Ascending aorta (tissue), 2 donors: ENCODE measurements at regions not wholly inside any gene's neighbourhood (a gene's known extent, or its start where the extent isn't known, plus 50 kb on each side); places are given as distances from the start of the nearest gene placed in this dataset.
"Not testable (repeated sequence)": the region's sequence is repeated elsewhere in the genome, so short reads cannot be mapped to it uniquely, and the experiment has no call there.

Experiments used
- DNase-seq, 2 donors: peaks; one replicate each; pipeline ENCODE4 v3.0.0-alpha.2; 2019; ENCODE audit warnings: low spot score in 2 of 2
- H3K27ac ChIP-seq, 2 donors: fragments of 200-600 bp; sonication (generic); one replicate each; pipeline ENCODE4 v1.5.1; 2016 to 2017; ENCODE audit warnings: mild to moderate bottlenecking in 1 of 2
- H3K27me3 ChIP-seq: fragments of 200-600 bp; sonication (generic); one replicate; pipeline ENCODE4 v1.5.1; 2017
- H3K36me3 ChIP-seq, 2 donors: fragments of 200-600 bp; sonication (generic); one replicate each; pipeline ENCODE4 v1.5.1; 2016
- H3K4me1 ChIP-seq, 2 donors: fragments of 200-600 bp; sonication (generic); one replicate each; pipeline ENCODE4 v1.5.1; 2016 to 2017; ENCODE audit warnings: mild to moderate bottlenecking in 1 of 2
- H3K4me3 ChIP-seq, 2 donors: fragments of 200-600 bp; sonication (generic); one replicate each; pipeline ENCODE4 v1.5.1; 2016 to 2017; ENCODE audit warnings: mild to moderate bottlenecking in 1 of 2
- H3K9me3 ChIP-seq, 2 donors: fragments of 200-600 bp; sonication (generic); one replicate each; pipeline ENCODE4 v1.5.1; 2016
- CTCF ChIP-seq, 3 experiments: fragments of 200-600 bp in 2 of 3; fragments of 450-650 bp in 1 of 3; sonication (generic) in 2 of 3; IDR thresholded peaks; one replicate each; pipeline ENCODE4 v1.5.1; 2016 to 2019; ENCODE audit warnings: antibody characterized with exemption in 3 of 3, mild to moderate bottlenecking in 1 of 3, moderate library complexity in 1 of 3
- intact Hi-C: fragments of 100-400 bp; cut with DNase I; formaldehyde crosslinking; loops from one replicate; pipeline ENCODE4 v1.15.1; 2023

DNA sequence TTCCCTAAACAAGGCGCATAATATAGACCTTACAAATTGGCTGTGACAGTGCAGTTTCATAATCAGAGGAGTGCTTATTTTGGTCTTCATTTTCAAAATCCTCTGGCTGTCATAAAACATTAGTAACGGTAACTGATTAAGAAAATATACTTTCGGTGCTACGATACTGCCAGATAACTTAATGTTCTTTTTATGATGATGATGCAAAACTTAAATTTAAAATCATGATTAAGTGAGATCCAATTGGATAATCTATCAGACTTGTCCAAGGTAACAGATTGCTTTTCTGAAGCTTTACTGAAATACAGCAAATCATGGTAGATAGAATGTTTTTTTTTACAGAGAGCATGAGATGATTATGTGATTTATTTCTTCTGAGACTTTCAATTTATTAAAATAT, 364.2 kb upstream of the CNTN3 start:
- Histone ChIP-seq H3K4me1 (no peaks in the 10 kb centered on the region), H3K9me3 (no peaks in the 10 kb centered on the region), H3K36me3 (no peaks in the 10 kb centered on the region), H3K4me3 (no peak overlapping the region), H3K27me3 (no peaks in the 10 kb centered on the region), H3K27ac (no peak overlapping the region)
- no peak for TF ChIP-seq CTCF (IDR thresholded peaks at IDR 0.05)
- intact Hi-C loops = no loop called here
- DNase-seq = no peak

DNA sequence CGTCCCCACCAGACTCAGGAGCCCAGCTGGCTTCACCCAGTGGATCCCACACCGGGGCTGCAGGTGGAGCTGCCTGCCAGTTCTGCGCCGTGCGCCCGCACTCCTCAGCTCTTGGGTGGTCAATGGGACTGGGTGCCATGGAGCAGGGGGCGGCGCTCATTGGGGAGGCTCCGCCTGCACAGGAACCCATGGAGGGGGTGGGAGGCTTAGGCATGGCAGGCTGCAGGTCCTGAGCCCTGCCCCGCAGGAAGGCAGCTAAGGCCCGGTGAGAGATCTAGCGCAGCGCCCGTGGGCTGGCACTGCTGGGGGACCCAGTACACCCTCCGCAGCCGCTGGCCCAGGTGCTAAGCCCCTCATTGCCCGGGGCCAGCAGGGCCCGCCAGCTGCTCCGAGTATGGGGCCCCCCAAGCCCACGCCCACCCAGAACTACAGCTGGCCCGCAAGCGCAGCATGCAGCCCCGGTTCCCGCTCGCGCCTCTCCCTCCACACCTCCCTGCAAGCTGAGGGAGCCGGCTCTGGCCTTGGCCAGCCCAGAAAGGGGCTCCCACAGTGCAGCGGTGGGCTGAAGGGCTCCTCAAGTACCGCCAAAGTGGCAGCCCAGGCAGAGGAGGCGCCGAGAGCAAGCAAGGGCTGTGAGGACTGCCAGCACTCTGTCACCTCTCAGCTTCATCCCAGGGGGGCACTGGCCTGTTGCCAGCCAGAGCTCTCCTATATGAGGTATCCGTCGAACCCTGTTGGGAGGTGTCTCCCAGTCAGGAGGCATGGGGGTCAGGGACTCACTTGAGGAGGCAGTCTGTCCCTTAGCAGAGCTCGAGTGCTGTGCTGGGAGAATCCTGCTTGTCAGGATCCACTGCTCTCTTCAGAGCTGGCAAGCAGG, 370.8 kb upstream of the CNTN3 start:
- H3K36me3 ChIP-seq, H3K4me3 ChIP-seq, H3K27me3 ChIP-seq, intact Hi-C loops, H3K4me1 ChIP-seq, H3K27ac ChIP-seq, DNase-seq, H3K9me3 ChIP-seq: not testable (repeated sequence)

DNA sequence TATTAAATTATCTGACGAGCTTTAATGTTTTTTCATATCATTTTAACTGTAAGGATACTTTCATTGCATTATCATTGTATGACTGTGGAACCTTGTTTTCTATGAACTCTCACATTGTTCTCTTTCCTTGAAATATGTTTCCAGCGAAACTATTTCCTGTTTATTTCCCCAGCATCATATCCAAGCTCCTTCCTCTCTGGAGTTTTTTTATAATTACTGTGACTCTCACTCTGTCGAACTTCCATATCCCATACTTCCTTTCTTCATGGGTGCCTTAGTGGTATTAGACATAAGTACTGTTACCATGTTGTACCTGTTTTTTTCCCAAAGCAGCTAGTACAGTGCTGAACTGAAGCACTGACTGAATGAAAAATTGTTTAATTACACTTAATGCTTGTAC, 373.6 kb upstream of the CNTN3 start:
- DNase-seq = no peak
- no peaks in the 10 kb centered on the region for H3K36me3 ChIP-seq
- no peaks in the 10 kb centered on the region for H3K9me3 ChIP-seq
- no peak overlapping the region for H3K4me3 ChIP-seq
- no peak overlapping the region for H3K27ac ChIP-seq
- intact Hi-C loops = no loop called here
- TF ChIP-seq CTCF (IDR thresholded peaks at IDR 0.05) = no peak
- no peaks in the 10 kb centered on the region for H3K27me3 ChIP-seq
- H3K4me1 ChIP-seq = no peaks in the 10 kb centered on the region

DNA sequence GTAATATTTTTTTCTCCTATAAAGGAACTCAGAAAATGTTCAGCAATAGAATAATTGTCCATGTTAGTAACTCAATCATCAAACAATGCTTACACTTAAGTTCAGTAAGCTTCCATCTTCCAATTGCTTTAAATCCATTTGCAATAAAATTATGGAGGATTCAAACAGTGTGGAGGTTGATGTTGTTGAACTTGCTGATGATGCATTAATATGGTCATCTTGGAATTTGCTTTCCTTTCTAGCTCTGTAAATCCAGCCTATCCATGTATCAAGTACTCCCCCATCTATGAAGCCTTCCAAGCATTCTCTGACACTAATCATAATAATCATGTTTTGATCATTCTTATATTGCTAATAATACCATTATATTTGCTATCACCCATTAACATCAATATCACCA, 378.4 kb upstream of the CNTN3 start:
- H3K27ac ChIP-seq = no peak overlapping the region
- H3K27me3 ChIP-seq = no peaks in the 10 kb centered on the region
- intact Hi-C loops = no loop called here
- TF ChIP-seq CTCF (IDR thresholded peaks at IDR 0.05) = no peak
- no peak for DNase-seq
- H3K9me3 ChIP-seq = no peaks in the 10 kb centered on the region
- H3K36me3 ChIP-seq = no peaks in the 10 kb centered on the region
- H3K4me1 ChIP-seq = no peaks in the 10 kb centered on the region
- H3K4me3 ChIP-seq = no peak overlapping the region

GRCh38 chr3:75001330-75001729, 386.9 kb upstream of the CNTN3 start:
- peak in 1 of 3 experiments; percentile 20 for TF ChIP-seq CTCF (IDR thresholded peaks at IDR 0.05)

GRCh38 chr3:75012791-75013331, 398.4 kb upstream of the CNTN3 start:
- Histone ChIP-seq H3K9me3 (no peaks in the 10 kb centered on the region), H3K27me3 (no peaks in the 10 kb centered on the region), H3K4me3 (no peak overlapping the region), H3K27ac (no peak overlapping the region), H3K4me1 (no peaks in the 10 kb centered on the region), H3K36me3 (no peaks in the 10 kb centered on the region)
- intact Hi-C loops = no loop called here
- no peak for DNase-seq
- no peak for TF ChIP-seq CTCF (IDR thresholded peaks at IDR 0.05)

More at GRCh38 chr3:75001330-75001729, 386.9 kb upstream of the CNTN3 start:
- Histone ChIP-seq H3K9me3 (no peaks in the 10 kb centered on the region), H3K27ac (no peak overlapping the region), H3K27me3 (no peaks in the 10 kb centered on the region), H3K36me3 (no peaks in the 10 kb centered on the region), H3K4me3 (no peak overlapping the region), H3K4me1 (no peaks in the 10 kb centered on the region)
- intact Hi-C loops = no loop called here
- DNase-seq = no peak
